Spleen (tissue), 11 donors: ENCODE measurements at regions not wholly inside any gene's neighbourhood (a gene's known extent, or its start where the extent isn't known, plus 50 kb on each side); places are given as distances from the start of the nearest gene placed in this dataset.

ENCODE experiments used
- DNase-seq: peaks from one replicate; pipeline ENCODE4 v3.0.0-alpha.2; 2020
- H3K27ac ChIP-seq, 8 donors: fragments of 200-600 bp; sonication (generic) in 7 of 8; 1 replicate in 4 of 8; 2 replicates in 4 of 8; pipeline versions ENCODE4 v1.5.0 to v1.8.0; 2016 to 2021; ENCODE audit warnings: inconsistent platforms in 4 of 8, mild to moderate bottlenecking in 4 of 8, moderate library complexity in 1 of 8
- H3K27me3 ChIP-seq, 7 donors: fragments of 200-600 bp; sonication (generic) in 6 of 7; replicated peaks in 1 of 7; 1 replicate in 4 of 7; 2 replicates in 3 of 7; pipeline versions ENCODE4 v1.5.0 to v1.8.0; 2016 to 2021; ENCODE audit warnings: inconsistent platforms in 3 of 7, mild to moderate bottlenecking in 1 of 7
- H3K36me3 ChIP-seq, 6 donors: fragments of 200-600 bp; sonication (generic) in 5 of 6; 1 replicate in 4 of 6; 2 replicates in 2 of 6; pipeline versions ENCODE4 v1.5.0 to v1.8.0; 2016 to 2021; ENCODE audit warnings: inconsistent platforms in 2 of 6
- H3K4me1 ChIP-seq, 6 donors: fragments of 200-600 bp; sonication (generic) in 5 of 6; 1 replicate in 3 of 6; 2 replicates in 3 of 6; pipeline versions ENCODE4 v1.5.0 to v1.8.0; 2016 to 2021; ENCODE audit warnings: inconsistent platforms in 3 of 6
- H3K4me3 ChIP-seq, 8 donors: fragments of 200-600 bp; sonication (generic) in 7 of 8; 1 replicate in 4 of 8; 2 replicates in 4 of 8; pipeline versions ENCODE4 v1.5.0 to v1.8.0; 2016 to 2021; ENCODE audit warnings: inconsistent platforms in 4 of 8, mild to moderate bottlenecking in 4 of 8, moderate library complexity in 2 of 8
- H3K9me3 ChIP-seq, 8 donors: fragments of 200-600 bp; sonication (generic) in 7 of 8; 1 replicate in 4 of 8; 2 replicates in 4 of 8; pipeline versions ENCODE4 v1.5.0 to v1.8.0; 2016 to 2021; ENCODE audit warnings: inconsistent platforms in 4 of 8
- POLR2A ChIP-seq, 3 donors: fragments of 450-650 bp; IDR thresholded peaks; one replicate each; pipeline ENCODE4 v1.5.1; 2017; ENCODE audit warnings: antibody characterized with exemption in 3 of 3, mild to moderate bottlenecking in 1 of 3
- POLR2AphosphoS5 ChIP-seq, 3 donors: sonication (generic); formaldehyde crosslinking; IDR thresholded peaks; one replicate each; pipeline ENCODE4 v1.5.1; 2017; ENCODE audit warnings: antibody characterized with exemption in 3 of 3
- WGBS, 5 donors: extraction: QIAGEN DNeasy Blood & Tissue Kit in 3 of 5; methylation state at CpG; one replicate each; pipeline versions ENCODE4 v1.1.5 to v1.1.7; 2013 to 2018; 5-methylcytosine and 5-hydroxymethylcytosine counted together
- intact Hi-C: fragments of 100-400 bp; cut with DNase I; formaldehyde crosslinking; loops from one replicate; pipeline ENCODE4 v1.15.0; 2023; ENCODE audit warnings: low total_unique reads
- TF ChIP-seq, protein P1 (sequence below), 11 experiments: fragments of 200-600 bp in 7 of 11; fragments of 450-650 bp in 4 of 11; sonication (generic) in 4 of 11; IDR thresholded peaks in 8 of 11; conservative IDR thresholded peaks in 3 of 11; 1 replicate in 7 of 11; 2 replicates in 4 of 11; pipeline versions ENCODE4 v1.4.0 to v1.8.0; 2016 to 2021; ENCODE audit warnings: antibody characterized with exemption in 11 of 11, inconsistent platforms in 4 of 11, mild to moderate bottlenecking in 1 of 11
- donor health status: healthy with polysubstance abuse.
- donor health status: DM: no; HTN: no; CAD: no; lungs with moderate emphysema.
- donor health status: DM: no; HTN: no; CAD: no.
- donor health status: Bipolar disorder and iron deficiency.
- donor health status: healthy.
- donor health status: DM: no; HTN: no; CAD: no.
- donor health status: DM: yes; HTN: yes; CAD: no.

DNA sequence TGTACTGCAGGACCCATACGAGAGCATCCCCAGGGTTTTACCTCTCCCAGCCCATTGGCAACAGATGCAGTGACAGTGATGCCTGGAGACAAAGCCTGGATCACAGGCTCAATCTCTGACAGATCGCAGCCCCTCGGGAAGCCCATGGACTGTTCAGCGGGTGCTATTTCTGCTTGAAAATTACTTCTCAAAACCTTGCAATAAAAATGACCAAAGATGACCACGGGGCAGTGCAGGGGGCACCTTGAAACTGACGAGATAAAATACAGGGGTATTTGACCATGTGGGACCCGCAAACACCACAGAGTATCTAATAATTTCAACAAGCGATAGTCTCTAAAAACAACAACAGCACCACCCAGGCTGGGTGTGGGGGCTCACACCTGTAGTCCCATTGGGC is 118.3 kb downstream of the C16orf95 start:
- intact Hi-C loops = no loop called here
- Histone ChIP-seq H3K4me1 (no peaks in the 10 kb centered on the region), H3K4me3 (no peak overlapping the region), H3K27ac (no peak overlapping the region), H3K27me3 (peaks cover 0 to 8% (median 0%) of the 10 kb centered on the region in 7 donors), H3K9me3 (no peaks in the 10 kb centered on the region), H3K36me3 (no peaks in the 10 kb centered on the region)
- TF ChIP-seq, protein P1, sequence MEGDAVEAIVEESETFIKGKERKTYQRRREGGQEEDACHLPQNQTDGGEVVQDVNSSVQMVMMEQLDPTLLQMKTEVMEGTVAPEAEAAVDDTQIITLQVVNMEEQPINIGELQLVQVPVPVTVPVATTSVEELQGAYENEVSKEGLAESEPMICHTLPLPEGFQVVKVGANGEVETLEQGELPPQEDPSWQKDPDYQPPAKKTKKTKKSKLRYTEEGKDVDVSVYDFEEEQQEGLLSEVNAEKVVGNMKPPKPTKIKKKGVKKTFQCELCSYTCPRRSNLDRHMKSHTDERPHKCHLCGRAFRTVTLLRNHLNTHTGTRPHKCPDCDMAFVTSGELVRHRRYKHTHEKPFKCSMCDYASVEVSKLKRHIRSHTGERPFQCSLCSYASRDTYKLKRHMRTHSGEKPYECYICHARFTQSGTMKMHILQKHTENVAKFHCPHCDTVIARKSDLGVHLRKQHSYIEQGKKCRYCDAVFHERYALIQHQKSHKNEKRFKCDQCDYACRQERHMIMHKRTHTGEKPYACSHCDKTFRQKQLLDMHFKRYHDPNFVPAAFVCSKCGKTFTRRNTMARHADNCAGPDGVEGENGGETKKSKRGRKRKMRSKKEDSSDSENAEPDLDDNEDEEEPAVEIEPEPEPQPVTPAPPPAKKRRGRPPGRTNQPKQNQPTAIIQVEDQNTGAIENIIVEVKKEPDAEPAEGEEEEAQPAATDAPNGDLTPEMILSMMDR (IDR thresholded peaks at IDR 0.05 in 8 of 11, conservative IDR thresholded peaks at IDR 0.05 in 3 of 11) = no peak
- TF ChIP-seq POLR2A (IDR thresholded peaks at IDR 0.05) (no peak), POLR2AphosphoS5 (IDR thresholded peaks at IDR 0.05) (no peak)
- no peak for DNase-seq
- WGBS, 5 donors = 84 to 94% (median 89%) methylated on average over 8 of the region's 8 CpGs

DNA sequence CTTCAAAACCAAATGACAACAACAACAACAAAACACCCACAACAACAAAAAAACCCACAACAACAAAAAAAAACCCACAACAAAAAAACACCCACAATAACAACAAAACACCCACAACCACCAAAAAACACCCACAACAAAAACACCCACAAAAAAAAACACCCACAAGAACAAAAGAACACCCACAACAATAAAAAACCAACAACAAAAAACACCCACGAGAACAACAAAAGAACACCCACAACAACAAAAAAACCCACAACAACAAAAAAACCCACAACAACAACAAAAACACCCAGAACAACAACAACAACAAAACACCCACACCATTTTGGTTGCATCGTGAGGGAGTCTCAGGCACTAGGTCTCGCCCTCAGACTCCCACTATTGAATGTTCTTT is 117.8 kb downstream of the C16orf95 start:
- H3K27ac ChIP-seq = no peak overlapping the region
- intact Hi-C loops = no loop called here
- 74 to 90% (median 82%) methylated on average over 3 of the region's 3 CpGs for WGBS, 5 donors
- H3K4me3 ChIP-seq = no peak overlapping the region
- no peaks in the 10 kb centered on the region for H3K36me3 ChIP-seq
- no peak for DNase-seq
- no peaks in the 10 kb centered on the region for H3K9me3 ChIP-seq
- H3K4me1 ChIP-seq = no peaks in the 10 kb centered on the region
- TF ChIP-seq, protein P1 (IDR thresholded peaks at IDR 0.05 in 8 of 11, conservative IDR thresholded peaks at IDR 0.05 in 3 of 11) = no peak
- no peak for TF ChIP-seq POLR2A (IDR thresholded peaks at IDR 0.05)
- TF ChIP-seq POLR2AphosphoS5 (IDR thresholded peaks at IDR 0.05) = no peak
- peaks cover 0 to 8% (median 0%) of the 10 kb centered on the region in 7 donors for H3K27me3 ChIP-seq

DNA sequence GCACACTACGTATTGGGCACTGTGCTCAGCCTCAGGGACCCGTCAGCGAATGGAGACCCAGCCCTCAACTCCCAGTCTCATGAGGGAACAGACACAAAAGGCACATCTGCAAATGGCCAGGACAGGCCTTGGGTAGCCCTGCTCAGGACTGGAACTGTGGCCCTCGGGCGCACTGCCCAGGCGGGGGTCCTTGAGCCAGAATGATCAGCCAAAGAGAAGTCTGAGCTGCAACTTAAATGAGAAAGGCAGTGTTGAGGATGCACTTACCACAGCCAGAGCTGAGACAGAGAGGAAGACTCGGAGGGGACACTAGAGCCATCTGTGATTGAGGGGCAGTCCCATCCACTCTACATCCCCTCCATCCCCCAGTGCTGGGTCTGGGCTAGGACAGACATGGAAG is 117.3 kb downstream of the C16orf95 start:
- no peak for DNase-seq
- H3K4me1 ChIP-seq = no peaks in the 10 kb centered on the region
- H3K27ac ChIP-seq = no peak overlapping the region
- no peak overlapping the region for H3K4me3 ChIP-seq
- intact Hi-C loops = no loop called here
- peaks cover 0 to 8% (median 0%) of the 10 kb centered on the region in 7 donors for H3K27me3 ChIP-seq
- H3K9me3 ChIP-seq = no peaks in the 10 kb centered on the region
- WGBS, 5 donors = 77 to 94% (median 83%) methylated on average over 7 of the region's 7 CpGs
- TF ChIP-seq, protein P1 (IDR thresholded peaks at IDR 0.05 in 8 of 11, conservative IDR thresholded peaks at IDR 0.05 in 3 of 11) = no peak
- TF ChIP-seq POLR2AphosphoS5 (IDR thresholded peaks at IDR 0.05) (no peak), POLR2A (IDR thresholded peaks at IDR 0.05) (no peak)
- no peaks in the 10 kb centered on the region for H3K36me3 ChIP-seq

DNA sequence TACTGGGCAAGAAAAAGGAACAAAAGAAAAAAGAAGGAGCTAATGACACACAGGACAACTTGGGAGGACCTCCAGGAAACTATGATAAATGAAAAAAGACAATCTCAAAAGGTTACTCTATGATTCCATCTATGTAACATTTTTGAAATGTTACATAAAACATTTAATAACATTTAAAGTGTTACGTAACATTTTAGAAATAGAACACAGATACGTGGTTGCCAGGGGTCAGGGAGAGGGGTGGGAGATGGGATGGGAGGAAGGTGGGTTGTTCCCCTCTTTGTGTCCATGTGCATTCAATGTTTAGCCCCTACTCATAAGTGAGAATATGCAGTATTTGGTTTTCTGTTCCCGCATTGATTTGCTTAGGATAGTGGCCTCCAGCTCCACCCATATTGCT is 116.6 kb downstream of the C16orf95 start:
- TF ChIP-seq POLR2AphosphoS5 (IDR thresholded peaks at IDR 0.05) = no peak
- TF ChIP-seq, protein P1 (IDR thresholded peaks at IDR 0.05 in 8 of 11, conservative IDR thresholded peaks at IDR 0.05 in 3 of 11) = no peak
- no peak for TF ChIP-seq POLR2A (IDR thresholded peaks at IDR 0.05)
- no peak for DNase-seq
- intact Hi-C loops = no loop called here
- Histone ChIP-seq H3K36me3 (no peaks in the 10 kb centered on the region), H3K4me1 (no peaks in the 10 kb centered on the region), H3K27ac (no peak overlapping the region), H3K4me3 (no peak overlapping the region), H3K27me3 (peaks cover 0 to 8% (median 0%) of the 10 kb centered on the region in 7 donors), H3K9me3 (no peaks in the 10 kb centered on the region)
- WGBS, 5 donors = 70 to 83% (median 76%) methylated on average over 3 of the region's 3 CpGs
